NCI-H2081 (cell line): ENCODE measurements at regions not wholly inside any gene's neighbourhood (a gene's known extent, or its start where the extent isn't known, plus 50 kb on each side); places are given as distances from the start of the nearest gene placed in this dataset.

Experiments used
- DNase-seq, 2 experiments: peaks; one replicate each; lab custom pipeline; 2025; lab: John Stamatoyannopoulos, UW

DNA sequence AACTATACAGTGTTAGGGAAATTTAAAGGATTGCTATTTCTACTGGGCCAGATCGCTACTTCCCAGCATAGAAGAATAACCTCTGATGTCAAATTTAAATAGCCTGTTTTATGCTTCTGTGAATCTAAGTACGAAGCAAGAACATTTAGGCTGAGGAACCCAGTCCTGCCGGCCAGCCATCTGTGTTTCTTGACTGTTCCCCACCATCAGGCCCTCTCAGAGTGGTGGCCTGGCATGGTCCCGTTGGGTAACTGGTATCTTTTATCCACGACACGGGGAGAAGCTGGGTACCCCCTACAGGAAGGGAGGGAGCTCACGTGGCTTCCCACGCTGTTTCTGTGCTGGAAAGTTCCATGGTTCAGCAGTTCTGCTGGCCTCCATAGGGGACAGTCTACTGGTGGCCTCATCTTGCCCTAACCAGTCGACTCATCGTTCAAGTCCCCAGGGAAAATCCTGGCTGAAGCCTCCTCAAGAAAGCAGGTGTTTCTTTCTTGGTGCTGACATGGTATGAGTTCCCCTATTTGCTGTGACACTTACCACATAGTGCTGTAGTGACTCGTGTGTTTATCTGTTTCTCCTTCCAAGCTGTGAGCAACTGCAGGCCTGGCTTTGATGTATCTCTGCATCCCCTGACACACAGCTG is 201.7 kb upstream of the NLRP1 start:
- DNase-seq, result no peak

DNA sequence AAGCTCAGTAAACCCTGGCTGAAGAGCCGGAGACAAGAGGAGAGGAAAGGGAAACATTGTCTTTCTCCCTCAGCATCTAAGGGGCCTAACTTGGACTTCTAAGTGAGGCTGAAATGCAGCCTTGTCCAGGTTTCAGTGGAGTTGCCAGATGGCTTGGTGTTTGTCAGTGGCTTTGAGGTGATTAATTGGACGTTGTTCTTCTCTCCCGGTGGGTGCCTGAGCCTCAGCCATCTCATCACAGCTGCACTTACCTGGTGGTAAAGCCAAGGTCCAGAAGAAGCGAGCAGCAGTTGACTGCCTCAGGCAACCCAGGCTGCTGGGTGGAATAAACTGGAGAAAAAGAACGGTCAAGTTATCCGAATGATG is 202.2 kb upstream of the NLRP1 start:
- DNase-seq, result no peak

DNA sequence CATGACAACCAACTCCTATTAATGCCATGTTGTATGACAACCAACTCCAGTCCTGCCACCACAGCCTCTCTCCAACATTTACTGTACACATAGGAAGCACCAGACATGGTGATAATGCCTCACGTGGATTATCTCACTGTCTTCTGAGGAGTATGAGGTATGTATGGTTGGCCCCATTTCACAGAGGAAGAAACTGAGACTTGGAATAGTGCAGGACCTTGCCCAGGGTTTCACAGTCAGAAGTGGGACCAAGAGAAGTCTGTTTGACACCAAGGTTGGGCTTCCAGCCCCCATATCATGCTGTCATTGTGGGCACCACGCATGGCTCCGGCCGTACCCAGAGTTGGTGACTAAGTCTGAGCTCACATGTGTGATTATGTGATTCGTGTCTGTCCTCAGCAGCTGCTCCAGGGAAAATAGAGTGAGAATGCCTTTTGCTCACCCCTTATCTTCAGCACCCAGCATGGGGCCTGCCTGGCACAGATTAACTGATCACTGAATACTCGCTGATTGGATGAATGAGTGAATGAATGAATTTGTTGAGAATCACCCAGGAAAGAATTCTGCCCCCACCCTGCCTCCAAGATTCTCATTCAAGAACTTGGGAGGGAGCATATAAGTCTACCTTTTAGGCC is 204.1 kb upstream of the NLRP1 start:
- DNase-seq, result no peak

DNA sequence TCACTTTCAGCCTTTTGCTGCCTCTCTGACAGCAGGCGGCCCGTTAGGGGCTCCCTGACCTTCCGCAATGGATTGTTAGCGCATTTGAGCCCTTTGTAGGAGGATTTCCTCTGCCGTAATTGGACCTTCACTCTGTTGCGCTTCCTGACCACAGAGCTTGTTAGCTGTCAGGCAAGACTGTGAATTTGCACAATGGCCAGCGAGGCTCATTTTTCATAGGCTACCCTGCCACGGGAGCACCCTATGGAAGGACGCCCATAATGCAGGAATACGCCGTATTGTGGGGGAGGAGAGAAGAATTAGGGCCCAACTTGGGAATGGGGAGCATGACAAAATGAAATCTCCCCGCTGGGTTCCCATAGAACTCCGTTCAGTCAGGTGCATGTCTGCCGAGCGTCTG is 205.2 kb upstream of the NLRP1 start:
- DNase-seq, result no peak

DNA sequence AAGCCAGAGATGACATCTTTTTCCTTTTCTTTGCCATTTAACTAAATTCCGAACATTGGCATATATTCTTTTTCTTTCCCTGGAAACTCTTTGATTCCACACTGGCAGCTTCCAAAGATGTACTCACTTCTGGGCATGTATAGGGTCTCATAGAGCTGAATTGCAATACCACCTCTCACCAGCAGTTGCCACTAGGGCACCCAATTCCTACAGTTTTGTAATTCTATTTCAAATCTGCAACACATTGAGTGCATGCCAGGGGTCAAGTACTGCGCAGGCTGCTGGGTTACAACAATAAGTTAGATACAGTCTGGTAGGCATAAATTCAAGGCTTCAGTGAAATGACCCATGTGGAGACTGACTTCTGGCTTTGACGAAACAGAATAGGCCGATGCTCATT is 208.8 kb upstream of the NLRP1 start:
- no peak for DNase-seq

DNA sequence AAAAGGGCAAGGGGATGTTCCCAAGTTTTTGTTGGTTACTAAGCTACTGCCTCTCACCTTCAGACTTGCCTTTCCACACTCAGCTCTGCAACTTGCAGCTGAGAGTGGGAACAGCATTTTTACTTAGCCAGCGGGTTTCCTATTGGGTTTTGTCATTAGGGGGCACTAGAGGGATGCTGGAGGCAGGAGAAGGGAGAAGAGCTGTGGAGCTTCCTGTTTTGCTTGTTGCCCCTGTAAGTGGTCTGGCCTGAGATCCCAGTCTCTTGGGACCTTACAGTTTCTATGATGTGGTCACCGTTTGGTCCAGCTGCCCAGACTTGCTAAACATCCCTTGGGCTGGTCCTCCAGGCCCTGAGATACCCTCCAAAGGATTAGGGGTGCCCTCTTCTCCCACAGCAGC is 209.6 kb upstream of the NLRP1 start:
- no peak for DNase-seq

DNA sequence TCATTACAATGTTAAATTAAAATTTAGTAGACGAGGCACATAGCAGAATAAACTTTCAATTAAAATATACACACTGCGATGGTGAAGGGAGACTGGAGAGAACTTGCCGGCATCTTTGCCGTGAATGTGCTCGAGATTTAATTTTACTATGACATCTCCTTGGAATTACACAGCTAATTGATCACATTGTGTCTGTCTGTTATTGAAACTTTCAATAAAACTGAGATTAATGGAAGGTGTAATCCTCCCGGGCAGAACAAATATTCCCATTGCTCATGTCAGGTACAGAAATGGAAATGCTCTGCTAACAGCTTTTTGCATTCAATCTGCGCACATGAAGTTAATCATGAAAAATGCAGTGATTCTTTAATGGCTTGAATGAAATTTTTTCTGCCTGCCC is 210.1 kb upstream of the NLRP1 start:
- no peak for DNase-seq

DNA sequence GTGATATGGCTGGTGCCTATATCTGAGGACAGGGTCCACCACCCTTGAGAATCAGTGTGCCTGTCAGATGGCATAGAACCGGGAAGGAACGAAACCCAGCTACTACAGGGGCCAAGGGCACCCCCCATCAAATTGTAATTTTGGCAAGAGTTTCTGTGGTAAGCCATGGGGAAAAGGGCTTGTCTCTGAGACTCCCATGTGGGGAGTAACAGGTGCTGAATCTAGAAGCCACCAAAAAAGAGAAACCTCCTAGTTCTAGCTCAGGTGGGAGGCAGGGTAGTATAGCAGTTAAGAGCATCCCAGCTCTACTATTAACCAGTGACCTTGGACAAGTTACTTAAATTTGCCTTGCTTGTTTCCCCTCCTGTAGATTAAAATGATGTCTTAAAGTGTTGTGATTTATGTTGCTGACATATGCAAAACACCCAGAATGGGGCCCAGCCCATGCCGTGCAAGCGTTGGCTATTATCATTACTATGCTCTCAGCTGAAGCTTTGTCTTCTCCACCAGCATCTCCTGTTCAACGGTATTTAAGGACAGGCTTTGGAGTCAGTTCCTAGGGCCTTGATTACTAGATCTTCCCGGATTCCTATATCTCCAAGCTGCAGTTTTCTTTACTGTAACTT is 210.7 kb upstream of the NLRP1 start:
- no peak for DNase-seq

DNA sequence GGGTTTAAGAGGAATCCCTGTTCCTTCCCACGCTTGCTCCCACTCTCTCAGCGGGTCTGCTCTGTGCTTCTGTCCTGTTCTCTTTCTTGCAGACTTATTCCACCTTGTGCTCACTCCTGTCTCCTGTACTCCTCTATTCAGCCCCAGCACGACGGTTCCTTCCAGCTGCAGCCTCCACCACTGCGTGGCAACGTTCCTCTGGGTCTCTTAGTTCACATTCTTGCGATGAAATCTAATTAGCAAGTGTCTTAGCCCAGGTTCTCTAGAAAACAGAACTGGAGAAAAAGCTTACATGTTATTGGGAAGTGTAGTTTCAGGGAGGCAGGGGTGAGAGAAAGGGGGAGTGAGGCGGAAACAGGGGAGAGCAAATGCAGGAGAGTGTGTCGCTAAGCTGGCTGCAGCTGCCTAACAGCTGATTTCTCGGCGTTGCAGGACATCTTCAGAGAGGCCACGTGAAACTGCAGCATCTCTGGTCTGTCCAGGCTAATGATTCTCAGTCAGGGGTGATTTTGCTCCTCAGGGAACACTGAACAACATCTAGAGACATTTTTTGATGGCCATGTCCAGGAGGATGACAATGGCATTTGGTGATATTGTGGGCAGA is 213.2 kb upstream of the NLRP1 start:
- DNase-seq, result no peak

DNA sequence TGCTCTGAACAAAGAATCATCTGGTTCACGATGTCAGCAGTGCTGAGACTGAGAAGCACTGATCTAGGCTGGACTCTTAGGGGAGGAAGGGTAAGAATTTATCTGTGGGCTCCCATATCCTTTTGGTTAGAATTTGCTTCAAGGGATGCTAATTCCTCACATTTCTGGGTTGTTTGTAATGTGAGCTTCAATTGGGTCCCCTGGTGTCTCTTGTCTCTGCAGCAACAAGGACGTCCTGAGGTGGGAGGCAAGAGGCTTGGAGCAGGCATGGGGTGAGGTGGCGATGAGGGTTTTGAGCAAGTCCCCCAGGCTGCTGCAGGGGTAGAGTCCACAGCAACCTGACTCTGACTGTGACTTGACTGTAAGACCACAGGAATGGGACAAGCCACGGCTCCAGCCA is 213.8 kb upstream of the NLRP1 start:
- no peak for DNase-seq

DNA sequence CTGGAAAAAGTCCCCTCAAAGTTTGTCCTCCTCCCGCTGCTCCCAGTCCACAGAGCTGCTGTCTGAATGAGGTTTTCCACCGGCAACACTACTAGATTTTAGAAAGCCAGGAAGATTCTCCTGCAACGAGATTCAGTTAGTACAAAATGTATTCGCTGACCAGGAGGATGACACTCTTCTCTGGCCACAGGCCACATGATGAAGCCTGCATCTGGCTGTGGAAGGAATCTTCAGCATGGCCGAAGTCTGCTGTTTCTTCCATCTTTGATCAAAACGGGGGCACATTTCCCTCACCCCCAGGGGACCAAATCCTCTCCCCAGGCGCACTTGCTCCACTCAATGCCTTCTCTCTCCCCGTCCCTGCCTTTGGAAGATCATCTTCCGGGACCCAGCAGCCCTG is 215.8 kb upstream of the NLRP1 start:
- no peak for DNase-seq

DNA sequence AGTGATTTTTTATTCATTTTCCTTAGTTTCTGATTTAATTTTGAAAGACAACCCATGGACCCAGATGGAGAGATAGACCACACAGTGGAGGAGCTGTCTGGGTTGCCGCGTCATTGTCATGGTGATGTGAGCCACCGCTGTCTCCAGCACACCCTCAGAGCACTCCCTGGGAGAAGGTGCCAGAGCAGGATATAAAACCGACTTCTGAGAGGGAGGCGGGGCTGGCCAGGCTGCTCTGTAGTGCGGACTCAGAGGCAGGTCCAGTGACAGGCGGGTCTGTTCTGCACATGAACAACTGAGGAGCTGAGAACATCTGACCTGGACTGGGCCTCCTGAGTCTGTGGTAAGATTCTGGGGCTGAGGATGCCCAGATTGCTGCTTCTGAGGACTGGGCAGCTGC is 216.3 kb upstream of the NLRP1 start:
- no peak for DNase-seq

DNA sequence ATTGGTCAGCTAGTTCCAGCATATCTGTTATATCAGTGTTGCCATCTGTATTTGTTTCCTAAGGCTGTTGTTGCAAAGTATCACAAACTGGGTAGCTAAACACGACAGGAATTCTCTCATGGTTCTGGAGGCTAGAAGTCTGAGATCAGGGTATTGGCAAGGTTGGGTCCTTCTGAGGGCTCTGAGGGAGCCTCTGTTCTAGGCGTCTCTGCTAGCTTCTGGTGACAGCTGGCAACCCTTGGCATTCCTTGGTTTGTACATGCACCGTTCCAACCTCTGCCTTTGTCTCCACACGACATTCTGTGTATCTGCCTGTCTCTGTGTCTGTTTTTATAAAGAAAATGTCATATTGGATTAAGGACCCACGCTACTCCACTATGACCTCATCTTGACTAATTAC is 219.9 kb upstream of the NLRP1 start:
- DNase-seq, result no peak

DNA sequence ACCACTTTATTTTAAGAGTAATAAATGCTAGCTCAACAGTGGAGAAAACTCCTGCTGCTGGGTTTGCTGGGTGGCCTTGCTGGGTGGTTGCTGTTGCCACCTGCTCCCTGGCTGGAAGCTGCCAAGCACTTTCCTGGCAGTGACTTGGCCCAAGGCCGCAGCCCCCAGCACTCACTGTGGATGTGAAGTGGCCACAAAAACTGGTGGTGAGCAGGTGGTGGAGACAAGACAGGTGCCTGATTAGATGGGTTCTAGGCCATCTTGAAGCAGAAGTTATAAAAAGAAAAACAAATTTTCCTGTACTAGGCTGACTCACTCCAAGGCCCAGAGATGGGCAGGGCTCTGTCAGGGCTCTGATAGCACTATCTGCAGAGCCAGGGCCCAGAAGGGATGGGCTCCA is 224.7 kb upstream of the NLRP1 start:
- no peak for DNase-seq

DNA sequence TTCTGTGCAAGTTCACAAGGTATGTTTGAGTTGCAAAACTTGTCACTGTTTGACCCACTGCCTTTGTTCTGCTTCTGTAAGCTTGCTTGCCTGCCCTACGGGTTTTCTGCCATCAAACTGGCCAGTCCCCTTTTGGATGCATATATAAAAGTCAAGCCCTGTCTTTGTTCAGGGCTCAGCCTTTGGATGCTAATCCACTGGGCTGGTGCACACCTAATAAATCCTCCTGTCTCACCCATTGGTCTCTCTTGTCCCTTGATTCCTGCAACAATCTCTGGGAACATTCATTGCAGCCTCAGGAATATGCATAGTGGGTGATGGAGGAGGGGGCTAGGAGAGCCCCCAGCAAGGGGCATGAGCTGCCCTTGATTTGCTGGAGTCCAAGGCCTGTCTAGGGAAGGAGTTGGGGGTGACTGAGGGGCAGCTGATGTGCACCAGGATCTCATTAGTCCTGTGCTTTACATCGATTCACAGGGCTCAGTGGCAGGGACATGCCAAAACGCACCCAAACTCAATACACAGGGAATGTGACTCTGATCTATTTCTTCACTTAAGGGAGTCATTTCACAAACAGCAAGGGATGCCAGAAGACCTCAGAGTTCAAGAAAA is 225.4 kb upstream of the NLRP1 start:
- no peak for DNase-seq

DNA sequence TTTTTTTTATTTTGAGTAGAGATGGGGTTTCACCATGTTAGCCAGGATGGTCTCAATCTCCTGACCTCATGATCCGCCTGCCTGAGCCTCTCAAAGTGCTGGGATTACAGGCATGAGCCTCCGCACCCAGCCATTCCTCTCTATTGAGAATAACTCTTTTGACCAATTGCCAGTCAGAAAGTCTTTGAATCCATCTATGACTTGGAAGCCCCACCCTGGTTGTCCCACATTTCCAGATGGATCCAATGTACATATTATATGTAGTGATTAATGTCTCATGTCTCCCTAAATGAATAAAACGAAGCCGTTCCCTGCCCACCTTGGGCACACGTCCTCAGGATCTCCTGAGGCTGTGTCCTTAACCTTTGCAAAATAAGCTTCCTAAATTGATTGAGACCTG is 228.3 kb upstream of the NLRP1 start:
- DNase-seq, result no peak

DNA sequence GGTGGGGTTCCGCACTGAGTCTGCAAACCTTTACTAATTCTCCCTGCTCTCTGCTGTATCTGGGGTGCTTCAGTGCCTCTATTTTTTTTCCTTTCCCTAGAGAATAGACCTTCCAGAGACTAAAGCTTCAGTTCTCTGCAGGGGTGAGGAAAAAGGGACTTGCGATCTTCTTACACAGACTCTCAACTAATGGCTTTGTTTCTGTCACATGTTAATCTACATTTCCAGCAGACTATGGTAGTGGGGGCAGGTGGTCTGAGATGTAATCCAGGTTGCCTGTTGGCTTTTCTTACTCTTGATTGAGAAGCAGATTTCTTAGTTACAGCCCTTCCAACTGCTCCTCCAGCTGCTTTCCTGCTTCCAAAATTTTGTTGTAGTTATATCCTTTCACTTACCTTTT is 229.0 kb upstream of the NLRP1 start:
- DNase-seq, result no peak

DNA sequence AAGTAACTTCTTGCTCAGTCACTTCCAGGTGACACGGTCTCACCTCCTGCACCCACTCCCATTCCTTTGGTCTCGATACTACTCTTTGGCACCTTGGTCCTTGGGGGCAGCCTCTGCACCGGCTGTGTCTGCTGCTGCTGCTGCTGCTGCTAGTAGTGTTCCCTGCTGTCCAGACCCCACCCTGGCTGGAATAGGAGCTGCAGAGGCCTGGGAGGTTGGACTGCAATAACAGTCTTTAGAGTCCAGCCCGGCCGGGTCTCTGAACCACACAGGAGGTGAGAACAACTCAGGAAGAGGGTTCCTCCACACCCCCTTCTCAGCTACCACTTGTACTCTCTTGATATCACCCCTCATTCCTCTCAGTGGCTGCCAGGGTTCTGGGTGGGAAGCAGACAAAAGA is 231.1 kb upstream of the NLRP1 start:
- DNase-seq, result no peak

DNA sequence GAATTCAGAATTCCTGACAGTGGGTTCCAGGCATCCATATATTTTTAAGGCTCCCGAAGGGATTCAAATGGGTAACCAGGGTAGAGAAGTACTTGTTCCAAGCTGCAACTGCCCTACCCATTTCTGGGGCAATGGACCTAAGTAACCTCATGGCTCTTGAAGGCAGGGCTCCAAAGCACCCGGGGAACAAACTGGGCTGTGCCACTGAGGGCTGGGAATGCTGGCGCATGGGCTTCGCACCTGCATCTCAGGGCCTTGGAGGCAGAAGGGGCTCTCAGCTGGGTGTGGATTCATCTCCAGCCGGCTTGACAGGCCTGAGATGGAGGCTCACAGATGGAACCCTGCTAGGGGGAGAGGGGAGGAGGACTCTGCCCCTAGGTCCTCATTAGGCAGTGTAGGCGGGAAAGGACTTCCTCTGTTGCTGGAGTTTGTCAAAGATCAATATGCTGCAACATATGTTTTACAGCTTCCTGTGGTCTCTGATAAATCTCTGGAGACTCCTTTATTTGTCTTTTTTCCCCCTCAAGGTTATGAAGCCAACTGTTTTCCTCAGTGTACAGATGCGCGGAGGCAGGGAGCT is 232.3 kb upstream of the NLRP1 start:
- DNase-seq, result no peak

DNA sequence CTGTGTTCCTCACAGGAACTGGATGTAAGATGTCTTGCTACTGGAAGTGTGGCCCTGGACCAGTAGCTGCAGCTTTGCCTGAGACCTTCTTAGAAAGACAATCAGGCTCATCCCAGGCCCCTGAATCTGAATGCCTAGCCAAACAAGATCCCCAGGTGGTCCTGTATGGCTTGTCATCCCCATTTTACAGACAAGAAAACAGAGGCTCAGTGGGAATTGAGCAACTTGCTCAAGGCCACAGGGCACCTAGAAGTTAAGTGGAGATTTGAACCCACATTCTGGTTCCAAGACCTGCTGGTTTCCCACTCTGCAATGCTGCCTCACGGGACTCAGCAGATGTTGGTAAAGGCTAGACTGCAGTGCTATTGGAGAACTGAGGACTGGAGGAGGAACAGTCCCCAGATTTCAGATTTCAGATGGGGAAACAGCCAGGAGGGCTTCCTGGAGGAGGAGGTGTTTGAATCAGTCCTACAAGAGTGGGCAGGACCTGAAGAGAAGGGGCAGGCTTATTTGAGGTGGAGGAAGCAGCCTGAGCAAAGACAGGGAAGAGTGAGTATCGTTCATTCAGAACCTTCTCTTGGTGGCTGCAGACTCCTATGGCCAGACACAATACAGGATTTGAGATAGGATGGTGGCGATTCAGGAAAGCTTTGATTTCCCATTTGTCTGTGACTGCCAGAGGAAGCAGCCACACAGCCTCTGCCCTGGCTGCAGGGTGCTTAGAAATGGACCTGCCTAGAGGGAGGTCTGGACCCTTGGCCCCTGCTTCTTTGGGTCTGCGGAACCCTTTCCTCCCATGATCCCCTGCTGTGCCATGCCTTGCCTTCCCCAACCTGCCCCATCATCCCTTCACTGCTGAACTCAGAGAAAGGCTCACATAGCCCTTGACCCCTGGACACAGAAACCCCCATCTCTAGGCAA is 233.4 kb upstream of the NLRP1 start:
- DNase-seq, result no peak

DNA sequence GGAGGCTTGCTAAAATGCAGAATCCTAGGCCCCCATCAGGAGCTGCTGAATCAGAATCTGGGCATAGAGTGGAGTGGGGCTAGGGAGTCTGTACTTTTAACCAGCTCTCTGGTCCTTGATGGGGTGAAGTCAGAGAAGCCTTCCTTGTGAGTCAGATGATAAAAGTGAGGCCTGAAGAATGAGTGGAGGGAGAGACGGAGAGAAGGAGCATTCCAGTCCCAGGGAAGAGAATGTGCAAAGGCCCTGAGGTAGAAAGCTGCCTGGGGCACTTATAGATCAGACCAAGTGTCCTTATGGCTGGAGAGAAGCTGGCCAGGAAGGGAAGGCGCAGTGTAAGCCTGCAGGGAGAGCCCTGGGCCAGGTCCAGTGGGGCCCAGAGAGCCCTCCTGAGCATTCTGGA is 235.1 kb upstream of the NLRP1 start:
- DNase-seq, result no peak
